Caco-2 (cell line): ENCODE measurements at regions not wholly inside any gene's neighbourhood (a gene's known extent, or its start where the extent isn't known, plus 50 kb on each side); places are given as distances from the start of the nearest gene placed in this dataset.

ENCODE experiments used
- BruUV-seq: library from RNA; stranded (reverse); fragments of 400-500 nt; replicated peaks from 2 replicates; lab custom pipeline; 2021; lab: Mats Ljungman, UMichigan
- CTCF ChIA-PET: fragments of 300-600 bp; sonication (Branson Sonifier 250); formaldehyde crosslinking; loops from one replicate; lab custom pipeline; 2022; ENCODE audit warnings: antibody characterized with exemption; lab: Charles Lee
- POLR2A ChIA-PET: fragments of 300-600 bp; sonication (Branson Sonifier 250); formaldehyde crosslinking; loops from one replicate; lab custom pipeline; 2022; ENCODE audit warnings: antibody characterized with exemption; lab: Charles Lee
- DNase-seq, 2 experiments: peaks; one replicate each; pipeline versions ENCODE4 v3.0.0 to v3.0.0-alpha.2; 2020 to 2022
- H3K27me3 ChIP-seq: replicated peaks from 2 replicates; pipeline ENCODE4 v1.6.0; 2011; ENCODE audit warnings: low read length; ENCODE audit not compliant: control insufficient read depth, insufficient read depth
- H3K36me3 ChIP-seq: 2 replicates; pipeline ENCODE4 v1.5.1; 2011; ENCODE audit warnings: low read length; ENCODE audit not compliant: control insufficient read depth, insufficient read depth
- H3K4me1 ChIP-seq: fragments of 250-450 bp; sonication (Bioruptor Pico); 2 replicates; pipeline ENCODE4 v1.5.1; 2020; ENCODE audit warnings: mild to moderate bottlenecking
- H3K4me3 ChIP-seq: 2 replicates; pipeline ENCODE4 v1.5.1; 2011; ENCODE audit warnings: low read depth, mild to moderate bottlenecking, control low read depth, low read length
- H3K9me3 ChIP-seq: fragments of 250-450 bp; sonication (Bioruptor Pico); 2 replicates; pipeline ENCODE4 v1.5.1; 2020; ENCODE audit warnings: mild to moderate bottlenecking, moderate library complexity
- H3K27ac Mint-ChIP-seq: one replicate; pipeline ENCODE4 v1.8.0; 2022; ENCODE audit warnings: mixed read lengths; ENCODE audit not compliant: unreplicated experiment
- H3K27me3 Mint-ChIP-seq: one replicate; pipeline ENCODE4 v1.8.0; 2022; ENCODE audit warnings: mixed read lengths; ENCODE audit not compliant: insufficient read depth, unreplicated experiment
- H3K36me3 Mint-ChIP-seq: one replicate; pipeline ENCODE4 v1.8.0; 2022; ENCODE audit warnings: mild to moderate bottlenecking, mixed read lengths; ENCODE audit not compliant: insufficient read depth, unreplicated experiment
- H3K4me1 Mint-ChIP-seq: one replicate; pipeline ENCODE4 v1.8.0; 2022; ENCODE audit warnings: low read depth, mixed read lengths; ENCODE audit not compliant: unreplicated experiment
- H3K4me3 Mint-ChIP-seq: one replicate; pipeline ENCODE4 v1.8.0; 2022; ENCODE audit warnings: mild to moderate bottlenecking, moderate library complexity, mixed read lengths; ENCODE audit not compliant: unreplicated experiment
- H3K9me3 Mint-ChIP-seq: one replicate; pipeline ENCODE4 v1.8.0; 2022; ENCODE audit warnings: mixed read lengths; ENCODE audit not compliant: unreplicated experiment
- intact Hi-C: fragments of 100-400 bp; cut with micrococcal nuclease; formaldehyde crosslinking; loops from one replicate; pipeline ENCODE4 v1.10.0; 2022; ENCODE audit not compliant: unreplicated experiment
- TF ChIP-seq, protein P1 (sequence below), 2 experiments: fragments of 200-600 bp in 1 of 2; IDR thresholded peaks; 1 replicate in 1 of 2; 2 replicates in 1 of 2; pipeline versions ENCODE4 v1.5.1 to v1.8.0; 2011 to 2022; ENCODE audit warnings: antibody characterized with exemption in 1 of 2, control low read depth in 1 of 2, inconsistent platforms in 1 of 2, low read depth in 1 of 2, low read length in 1 of 2, mild to moderate bottlenecking in 1 of 2, moderate library complexity in 1 of 2; ENCODE audit not compliant: insufficient read depth in 1 of 2, severe bottlenecking in 1 of 2, unreplicated experiment in 1 of 2

DNA sequence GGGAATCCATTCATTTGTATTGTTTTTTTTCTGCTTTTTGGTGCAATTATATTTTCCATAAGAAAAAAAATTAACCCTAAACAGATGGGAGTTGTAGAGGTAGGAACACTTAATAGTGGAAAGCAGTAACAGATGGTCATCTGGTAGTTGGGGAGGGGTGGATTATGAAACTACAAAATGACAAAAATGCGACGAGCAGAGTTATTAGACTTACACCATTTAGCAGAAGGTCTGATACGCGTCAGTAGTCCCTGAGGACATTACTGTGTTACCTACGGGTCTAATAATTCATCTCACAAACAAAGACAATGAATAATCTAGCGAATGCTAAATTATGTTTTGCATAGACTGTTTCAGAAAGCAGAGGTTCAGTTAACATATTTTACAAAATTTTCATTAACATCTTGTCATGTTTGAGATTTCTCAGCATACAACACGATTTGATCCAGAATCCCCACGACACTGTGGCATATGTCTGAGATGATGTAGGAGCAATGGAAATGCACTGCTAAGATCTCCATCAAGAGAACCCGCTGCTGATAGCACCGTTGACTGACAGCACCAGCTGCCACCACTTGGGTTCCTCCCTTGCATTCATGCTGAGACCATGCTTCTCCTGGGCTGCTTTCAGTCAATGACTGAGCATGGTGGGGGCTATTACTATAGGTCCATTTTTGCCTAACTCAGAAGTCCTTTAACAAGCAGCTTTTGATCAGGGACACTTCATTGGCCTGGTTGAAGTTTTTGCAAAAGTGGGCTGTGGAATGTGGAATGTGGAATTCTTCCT is 182.2 kb upstream of the CPHXL start:
- no peak for DNase-seq
- Histone ChIP-seq H3K9me3 (no peaks in the 10 kb centered on the region), H3K27me3 (no peaks in the 10 kb centered on the region; the same call in 1 of the 2 replicates), H3K4me3 (no peak overlapping the region), H3K36me3 (no peaks in the 10 kb centered on the region), H3K4me1 (no peaks in the 10 kb centered on the region)
- ChIA-PET CTCF (no interaction called here), POLR2A (no interaction called here)
- Mint-ChIP-seq H3K27ac (no peak overlapping the region), H3K36me3 (no peaks in the 10 kb centered on the region), H3K27me3 (no peaks in the 10 kb centered on the region), H3K4me1 (no peaks in the 10 kb centered on the region), H3K4me3 (no peak overlapping the region), H3K9me3 (no peaks in the 10 kb centered on the region)
- intact Hi-C loops: no loop called here
- no TSS peak for BruUV-seq
- TF ChIP-seq, protein P1, sequence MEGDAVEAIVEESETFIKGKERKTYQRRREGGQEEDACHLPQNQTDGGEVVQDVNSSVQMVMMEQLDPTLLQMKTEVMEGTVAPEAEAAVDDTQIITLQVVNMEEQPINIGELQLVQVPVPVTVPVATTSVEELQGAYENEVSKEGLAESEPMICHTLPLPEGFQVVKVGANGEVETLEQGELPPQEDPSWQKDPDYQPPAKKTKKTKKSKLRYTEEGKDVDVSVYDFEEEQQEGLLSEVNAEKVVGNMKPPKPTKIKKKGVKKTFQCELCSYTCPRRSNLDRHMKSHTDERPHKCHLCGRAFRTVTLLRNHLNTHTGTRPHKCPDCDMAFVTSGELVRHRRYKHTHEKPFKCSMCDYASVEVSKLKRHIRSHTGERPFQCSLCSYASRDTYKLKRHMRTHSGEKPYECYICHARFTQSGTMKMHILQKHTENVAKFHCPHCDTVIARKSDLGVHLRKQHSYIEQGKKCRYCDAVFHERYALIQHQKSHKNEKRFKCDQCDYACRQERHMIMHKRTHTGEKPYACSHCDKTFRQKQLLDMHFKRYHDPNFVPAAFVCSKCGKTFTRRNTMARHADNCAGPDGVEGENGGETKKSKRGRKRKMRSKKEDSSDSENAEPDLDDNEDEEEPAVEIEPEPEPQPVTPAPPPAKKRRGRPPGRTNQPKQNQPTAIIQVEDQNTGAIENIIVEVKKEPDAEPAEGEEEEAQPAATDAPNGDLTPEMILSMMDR (IDR thresholded peaks at IDR 0.05; ENCODE audit: insufficient read depth in 1 of 2, low read depth in 1 of 2, low read length in 1 of 2, severe bottlenecking in 1 of 2, unreplicated experiment in 1 of 2): no peak

DNA sequence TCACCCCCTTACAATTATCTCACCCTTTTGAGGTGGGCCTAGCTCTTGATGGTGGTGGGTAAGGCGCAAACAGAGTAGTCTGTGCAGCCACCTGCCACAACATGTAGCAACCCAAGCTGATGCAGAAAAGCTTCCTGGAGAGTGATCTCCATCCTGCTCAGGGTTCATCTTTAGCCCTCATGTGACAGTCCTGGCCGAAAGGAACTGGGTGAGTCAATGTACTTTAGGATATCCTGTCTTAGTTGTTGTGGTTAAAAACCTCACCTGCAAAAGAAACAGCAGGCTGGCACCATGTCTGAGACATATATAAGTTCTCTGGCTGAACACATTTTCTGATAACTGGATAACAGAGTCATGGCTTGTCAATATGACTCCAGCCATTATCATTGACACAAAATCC is 183.5 kb upstream of the CPHXL start:
- ChIA-PET POLR2A (no interaction called here), CTCF (no interaction called here)
- no peaks in the 10 kb centered on the region for H3K36me3 Mint-ChIP-seq
- no peaks in the 10 kb centered on the region for H3K4me1 ChIP-seq
- no TSS peak for BruUV-seq
- H3K4me3 ChIP-seq: no peak overlapping the region
- DNase-seq: no peak
- intact Hi-C loops: loop anchor here (10.0 kb wide), 1 partner anchor 105 kb away; no protein-coding TSS in a partner anchor
- H3K9me3 Mint-ChIP-seq: no peaks in the 10 kb centered on the region
- H3K9me3 ChIP-seq: no peaks in the 10 kb centered on the region
- no peaks in the 10 kb centered on the region for H3K36me3 ChIP-seq
- H3K27me3 Mint-ChIP-seq: no peaks in the 10 kb centered on the region
- H3K4me1 Mint-ChIP-seq: no peaks in the 10 kb centered on the region
- no peak overlapping the region for H3K27ac Mint-ChIP-seq
- TF ChIP-seq, protein P1 (IDR thresholded peaks at IDR 0.05; ENCODE audit: insufficient read depth in 1 of 2, low read depth in 1 of 2, low read length in 1 of 2, severe bottlenecking in 1 of 2, unreplicated experiment in 1 of 2): no peak
- no peaks in the 10 kb centered on the region; the same call in 1 of the 2 replicates for H3K27me3 ChIP-seq
- no peak overlapping the region for H3K4me3 Mint-ChIP-seq

DNA sequence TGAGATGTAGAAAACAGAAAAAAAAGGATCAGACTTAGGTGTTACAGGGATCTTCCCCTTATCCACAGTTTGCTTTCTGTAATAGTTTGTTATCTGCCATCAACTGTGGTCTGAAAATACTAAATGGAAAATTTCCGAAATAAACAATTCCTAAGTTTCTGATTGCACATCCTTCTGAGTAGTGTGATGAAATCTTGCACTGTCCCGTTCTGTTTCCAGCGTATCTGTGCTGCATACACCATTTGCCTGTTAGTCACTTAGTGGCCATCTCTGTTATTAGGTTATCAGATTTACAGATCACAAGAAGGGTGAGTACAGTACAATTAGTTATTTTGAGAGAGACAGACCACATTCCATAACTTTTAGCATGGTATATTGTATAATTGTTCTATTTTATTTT is 185.6 kb upstream of the CPHXL start:
- ChIA-PET CTCF (no interaction called here), POLR2A (no interaction called here)
- Histone ChIP-seq H3K4me3 (no peak overlapping the region), H3K4me1 (no peaks in the 10 kb centered on the region), H3K36me3 (no peaks in the 10 kb centered on the region), H3K9me3 (no peaks in the 10 kb centered on the region), H3K27me3 (no peaks in the 10 kb centered on the region)
- Mint-ChIP-seq H3K4me3 (no peak overlapping the region), H3K36me3 (no peaks in the 10 kb centered on the region), H3K9me3 (no peaks in the 10 kb centered on the region), H3K4me1 (peaks cover under 1% of the 10 kb centered on the region), H3K27ac (no peak overlapping the region), H3K27me3 (no peaks in the 10 kb centered on the region)
- BruUV-seq: no TSS peak
- intact Hi-C loops: loop anchor here (10.0 kb wide), 1 partner anchor 107 kb away; no protein-coding TSS in a partner anchor
- DNase-seq: no peak
- TF ChIP-seq, protein P1 (IDR thresholded peaks at IDR 0.05; ENCODE audit: insufficient read depth in 1 of 2, low read depth in 1 of 2, low read length in 1 of 2, severe bottlenecking in 1 of 2, unreplicated experiment in 1 of 2): no peak
